HEK293 (cell line): ENCODE measurements at regions not wholly inside any gene's neighbourhood (a gene's known extent, or its start where the extent isn't known, plus 50 kb on each side); places are given as distances from the start of the nearest gene placed in this dataset.
"Not testable (repeated sequence)": the region's sequence is repeated elsewhere in the genome, so short reads cannot be mapped to it uniquely, and the experiment has no call there.

Experiments
- CTCF ChIA-PET: fragments of 350-600 bp; formaldehyde crosslinking; extraction: SDS; loops from one replicate; lab custom pipeline; 2021; ENCODE audit warnings: antibody characterized with exemption; lab: Yijun Ruan, JAX
- POLR2A ChIA-PET: fragments of 300-600 bp; formaldehyde crosslinking; extraction: SDS; loops from one replicate; lab custom pipeline; 2020; ENCODE audit warnings: antibody characterized with exemption, inconsistent platforms; lab: Yijun Ruan, JAX
- H3K27ac ChIP-seq: fragments of 200-500 bp; sonication (Bioruptor generic); 2 replicates; pipeline ENCODE4 v1.5.1; 2014; ENCODE audit warnings: low read depth, low read length, control low read depth, inconsistent platforms; ENCODE audit errors: extremely low read depth
- H3K36me3 ChIP-seq, 2 experiments: fragments of 200-500 bp in 1 of 2; sonication (Bioruptor generic) in 1 of 2; 1 replicate in 1 of 2; 2 replicates in 1 of 2; pipeline ENCODE4 v1.5.1; 2014 to 2017; ENCODE audit warnings: inconsistent platforms in 2 of 2, low read length in 2 of 2; ENCODE audit not compliant: control insufficient read depth in 2 of 2, insufficient read depth in 1 of 2
- H3K4me1 ChIP-seq: fragments of 200-500 bp; sonication (Bioruptor generic); 2 replicates; pipeline ENCODE4 v1.5.1; 2014; ENCODE audit warnings: mild to moderate bottlenecking, low read length, inconsistent platforms; ENCODE audit not compliant: control insufficient read depth, insufficient read depth
- H3K4me3 ChIP-seq: 2 replicates; pipeline ENCODE4 v1.5.1; 2011; ENCODE audit warnings: low read depth, mild to moderate bottlenecking, control low read depth, low read length, moderate library complexity
- H3K9me3 ChIP-seq: fragments of 200-500 bp; sonication (Bioruptor generic); 2 replicates; pipeline ENCODE4 v1.5.1; 2014; ENCODE audit warnings: low read depth, low read length, inconsistent platforms; ENCODE audit not compliant: control insufficient read depth, insufficient read depth
- KLF17 ChIP-seq: fragments of 450-650 bp; formaldehyde crosslinking; IDR thresholded peaks from 2 replicates; pipeline ENCODE4 v1.5.1; 2016; ENCODE audit warnings: missing biosample characterization, missing genetic modification characterization
- OSR2 ChIP-seq: fragments of 450-650 bp; formaldehyde crosslinking; IDR thresholded peaks from 2 replicates; pipeline ENCODE4 v1.5.1; 2016; ENCODE audit warnings: missing biosample characterization, missing genetic modification characterization
- PRDM4 ChIP-seq: fragments of 450-650 bp; formaldehyde crosslinking; IDR thresholded peaks from 2 replicates; pipeline ENCODE4 v1.5.1; 2017; ENCODE audit warnings: missing biosample characterization, missing genetic modification characterization
- SCRT2 ChIP-seq: fragments of 450-650 bp; formaldehyde crosslinking; IDR thresholded peaks from 2 replicates; pipeline ENCODE4 v1.5.1; 2016; ENCODE audit warnings: missing biosample characterization, missing genetic modification characterization
- WT1 ChIP-seq: fragments of 450-650 bp; formaldehyde crosslinking; IDR thresholded peaks from 2 replicates; pipeline ENCODE4 v1.5.1; 2016; ENCODE audit warnings: missing biosample characterization, missing genetic modification characterization
- ZBTB48 ChIP-seq: fragments of 450-650 bp; formaldehyde crosslinking; IDR thresholded peaks from 2 replicates; pipeline ENCODE4 v1.5.1; 2016; ENCODE audit warnings: missing biosample characterization, missing genetic modification characterization
- ZNF140 ChIP-seq: fragments of 450-650 bp; formaldehyde crosslinking; IDR thresholded peaks from 2 replicates; pipeline ENCODE4 v1.5.1; 2016; ENCODE audit warnings: missing biosample characterization, missing genetic modification characterization
- ZNF18 ChIP-seq: fragments of 450-650 bp; formaldehyde crosslinking; IDR thresholded peaks from 2 replicates; pipeline ENCODE4 v1.5.1; 2016; ENCODE audit warnings: missing biosample characterization, missing genetic modification characterization
- ZNF394 ChIP-seq: fragments of 450-650 bp; formaldehyde crosslinking; IDR thresholded peaks from 2 replicates; pipeline ENCODE4 v1.5.1; 2016; ENCODE audit warnings: missing biosample characterization, missing genetic modification characterization, mild to moderate bottlenecking, moderate library complexity, borderline replicate concordance
- ZNF398 ChIP-seq: fragments of 450-650 bp; formaldehyde crosslinking; IDR thresholded peaks from 2 replicates; pipeline ENCODE4 v1.5.1; 2017; ENCODE audit warnings: missing biosample characterization, missing genetic modification characterization
- ZXDB ChIP-seq: fragments of 450-650 bp; formaldehyde crosslinking; IDR thresholded peaks from 2 replicates; pipeline ENCODE4 v1.5.1; 2016; ENCODE audit warnings: missing biosample characterization, missing genetic modification characterization

GRCh38 chr6:137977814-137978213, 110.8 kb downstream of the TNFAIP3 start:
- no peak overlapping the region for H3K27ac ChIP-seq

GRCh38 chr6:137978252-137978896, 111.3 kb downstream of the TNFAIP3 start:
- H3K9me3 ChIP-seq = no peaks in the 10 kb centered on the region
- peak; percentile 34; the same call in 1 of the 2 replicates for TF ChIP-seq OSR2
- 0 out of 2 replicates have a peak, but pooled peaks have one; percentile 16 for TF ChIP-seq ZBTB48 (tag by site-specific recombination)
- peak; percentile 18; the same call in 1 of the 2 replicates for TF ChIP-seq ZNF18 (tag by site-specific recombination)
- no peak for TF ChIP-seq ZNF394
- TF ChIP-seq WT1 (tag by site-specific recombination) = peak; percentile 46; the same call in 1 of the 2 replicates
- no peak for TF ChIP-seq ZXDB (tag by site-specific recombination)
- TF ChIP-seq ZNF398 (tag by site-specific recombination) = 0 out of 2 replicates have a peak, but pooled peaks have one; percentile 38
- TF ChIP-seq ZNF140 (tag by site-specific recombination) = no peak
- peak; percentile 66 for TF ChIP-seq KLF17 (tag by site-specific recombination)
- TF ChIP-seq, all 188 proteins: peak for 6
- Histone ChIP-seq H3K36me3 (no peaks in the 10 kb centered on the region), H3K27ac (no peak overlapping the region), H3K4me3 (no peak overlapping the region), H3K4me1 (peaks cover 3% of the 10 kb centered on the region; the same call in 1 of the 2 replicates)
- ChIA-PET POLR2A (interaction anchor here (0.6 kb wide), 1 partner anchor 94 kb away, joined by 3 read pairs; no protein-coding TSS in a partner anchor), CTCF (interaction anchor here (0.6 to 1.3 kb wide), 5 partner anchors 25 to 274 kb away, joined by 3 to 5 read pairs (median 3); no protein-coding TSS in a partner anchor)

More at GRCh38 chr6:137977814-137978213, 110.8 kb downstream of the TNFAIP3 start:
- CTCF ChIA-PET = interaction anchor here (0.6 to 1.3 kb wide), 2 partner anchors 27 to 106 kb away, joined by 3 to 4 read pairs; no protein-coding TSS in a partner anchor
- POLR2A ChIA-PET = no interaction called here
- peaks cover 3% of the 10 kb centered on the region; the same call in 1 of the 2 replicates for H3K4me1 ChIP-seq
- H3K36me3 ChIP-seq = no peaks in the 10 kb centered on the region
- no peak overlapping the region for H3K4me3 ChIP-seq
- TF ChIP-seq PRDM4 (tag by site-specific recombination) (no peak), SCRT2 (peak; percentile 25; the same call in 1 of the 2 replicates)
- no peaks in the 10 kb centered on the region for H3K9me3 ChIP-seq

- not testable (repeated sequence) for H3K9me3 ChIP-seq, H3K36me3 ChIP-seq, H3K27ac ChIP-seq, H3K4me3 ChIP-seq, H3K4me1 ChIP-seq
- ChIA-PET CTCF (interaction anchor here (0.6 to 2.3 kb wide), 7 partner anchors 25 to 1355 kb away, joined by 3 to 9 read pairs (median 3); no protein-coding TSS in a partner anchor), POLR2A (interaction anchor here (0.7 kb wide), 1 partner anchor 1234 kb away, joined by 3 read pairs; no protein-coding TSS in a partner anchor)
These were observed 112.2 kb downstream of the TNFAIP3 start for GRCh38 chr6:137979263-137979662.
